Eye (tissue), 1 donor: ENCODE measurements at regions not wholly inside any gene's neighbourhood (a gene's known extent, or its start where the extent isn't known, plus 50 kb on each side); places are given as distances from the start of the nearest gene placed in this dataset.
"Not testable (repeated sequence)": the region's sequence is repeated elsewhere in the genome, so short reads cannot be mapped to it uniquely, and the experiment has no call there.

ENCODE experiments used
- DNase-seq: peaks from one replicate; pipeline ENCODE4 v3.0.0-alpha.2; 2015

DNA sequence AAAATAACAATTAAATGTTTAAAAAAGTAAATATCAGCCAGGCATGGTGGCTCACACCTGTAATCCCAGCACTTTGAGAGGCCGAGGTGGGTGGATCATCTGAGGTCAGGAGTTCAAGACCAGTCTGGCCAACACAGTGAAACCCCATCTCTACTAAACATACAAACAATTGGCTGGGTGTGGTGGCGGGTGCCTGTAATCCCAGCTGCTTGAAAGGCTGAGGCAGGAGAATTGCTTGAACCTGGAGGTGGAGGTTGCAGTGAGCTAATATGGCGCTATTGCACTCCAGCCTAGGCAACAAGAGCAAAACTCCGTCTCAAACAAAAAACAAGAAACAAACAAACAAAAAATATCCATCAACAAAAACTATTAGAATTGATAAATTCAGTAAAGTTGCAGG is 77.5 kb downstream of the SNX5 start:
- not testable (repeated sequence) for DNase-seq

DNA sequence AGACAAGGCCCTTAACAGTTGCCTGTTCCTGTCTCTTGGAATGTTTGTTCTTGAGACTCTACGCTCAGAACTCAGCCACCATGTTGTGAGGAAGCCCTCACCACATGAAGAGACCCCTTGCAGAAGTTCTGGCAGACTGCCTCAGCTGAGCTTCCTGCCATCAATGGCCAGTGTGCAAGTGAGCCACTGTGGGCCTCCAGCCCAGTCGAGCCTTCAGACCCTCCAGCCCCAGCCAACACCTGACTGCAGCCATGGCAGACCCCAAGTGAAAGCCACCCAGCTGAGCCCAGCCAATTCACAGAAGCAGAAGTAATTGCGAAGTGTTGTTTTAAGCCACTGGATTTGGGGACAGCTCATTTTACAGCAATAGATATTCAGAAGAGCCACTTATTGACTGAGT is 78.3 kb downstream of the SNX5 start:
- DNase-seq, result no peak

DNA sequence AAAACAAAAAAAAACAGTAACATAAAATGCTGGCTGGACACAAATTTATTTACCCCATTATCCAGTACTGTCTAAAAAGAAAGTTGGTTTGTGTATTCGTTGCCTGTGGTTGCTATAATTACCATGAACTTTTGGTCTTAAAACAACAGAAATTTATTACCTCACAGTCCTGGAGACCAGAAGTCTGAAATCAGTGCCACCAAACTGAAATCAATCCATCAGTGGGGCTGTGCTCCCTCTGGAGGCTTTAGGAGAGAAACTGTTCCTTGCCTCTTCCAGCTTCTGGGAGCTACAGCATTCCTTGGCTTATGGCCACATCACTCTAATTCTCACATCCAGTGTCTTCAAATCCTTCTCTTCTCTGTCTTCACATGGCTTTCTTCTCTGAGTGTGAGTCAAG is 79.4 kb downstream of the SNX5 start:
- no peak for DNase-seq

DNA sequence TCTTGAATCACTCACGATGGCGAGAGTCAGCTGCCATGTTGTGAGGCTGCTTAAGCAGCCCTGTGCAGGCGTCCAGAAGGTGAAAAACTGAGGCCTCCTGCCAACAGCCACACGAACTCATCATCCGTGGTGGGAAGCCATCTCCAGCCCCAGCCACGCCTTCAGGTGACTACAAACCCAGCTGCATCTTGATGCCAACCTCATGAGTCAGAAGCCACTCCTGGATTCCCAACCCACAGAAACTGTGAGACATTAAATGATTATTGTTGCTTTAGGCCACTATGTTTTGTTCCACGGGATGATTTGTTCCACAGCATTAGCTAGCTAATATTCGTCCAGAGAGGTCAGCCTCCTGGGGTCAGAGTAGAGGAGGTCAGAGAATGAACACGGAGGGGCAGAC is 80.5 kb downstream of the SNX5 start:
- no peak for DNase-seq

DNA sequence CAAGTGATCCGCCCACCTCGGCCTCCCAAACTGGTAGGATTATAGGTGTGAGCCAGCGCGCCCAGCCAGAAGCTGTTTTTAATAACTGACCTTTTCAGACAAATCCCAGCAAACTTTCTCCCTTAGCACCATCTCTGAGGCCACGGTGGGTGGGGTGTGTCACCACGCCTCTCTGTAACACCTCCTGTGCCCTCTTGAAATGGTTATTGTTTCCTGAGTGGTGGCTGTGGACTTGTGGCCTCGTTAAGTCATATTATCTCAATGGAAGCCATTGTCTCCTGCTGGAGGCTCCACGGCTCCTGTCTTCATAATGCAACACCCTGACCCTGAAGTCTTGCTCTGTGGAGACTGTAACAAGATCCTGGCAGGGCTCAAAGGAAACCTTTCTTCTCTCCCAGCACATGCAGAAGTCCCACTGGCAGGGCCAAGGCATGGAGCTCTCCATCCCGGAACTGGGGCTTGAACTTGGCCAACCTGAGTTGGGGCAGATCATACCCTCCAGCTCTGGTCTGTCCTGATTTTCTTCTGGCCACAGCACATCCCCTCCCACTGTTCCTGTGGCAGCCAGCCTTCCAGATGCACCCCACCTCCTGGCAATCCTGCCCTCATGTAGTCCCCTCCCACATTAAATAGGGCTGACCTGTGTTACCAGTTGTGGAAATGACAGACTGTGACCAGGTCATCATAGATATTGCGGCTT is 81.1 kb downstream of the SNX5 start:
- no peak for DNase-seq

DNA sequence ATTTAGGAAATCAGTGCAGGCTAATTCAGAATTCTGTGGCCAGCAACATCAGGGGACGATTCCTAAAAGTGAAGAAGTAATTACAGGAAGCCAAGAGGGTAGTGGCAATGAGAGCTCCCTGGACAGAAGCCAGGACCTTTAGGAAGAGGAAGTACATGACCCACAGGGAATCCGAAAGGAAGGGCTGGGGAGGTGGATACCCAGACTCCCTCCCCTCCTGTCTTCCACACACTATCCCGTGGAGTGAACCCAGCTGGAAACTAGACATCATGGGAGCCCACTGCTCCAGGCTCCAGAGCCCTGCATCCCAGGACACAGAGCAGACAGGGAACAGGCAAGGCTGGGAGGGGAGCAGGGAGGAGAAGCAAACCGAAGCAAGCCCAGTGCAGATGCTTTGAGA is 83.0 kb downstream of the SNX5 start:
- DNase-seq, result no peak

DNA sequence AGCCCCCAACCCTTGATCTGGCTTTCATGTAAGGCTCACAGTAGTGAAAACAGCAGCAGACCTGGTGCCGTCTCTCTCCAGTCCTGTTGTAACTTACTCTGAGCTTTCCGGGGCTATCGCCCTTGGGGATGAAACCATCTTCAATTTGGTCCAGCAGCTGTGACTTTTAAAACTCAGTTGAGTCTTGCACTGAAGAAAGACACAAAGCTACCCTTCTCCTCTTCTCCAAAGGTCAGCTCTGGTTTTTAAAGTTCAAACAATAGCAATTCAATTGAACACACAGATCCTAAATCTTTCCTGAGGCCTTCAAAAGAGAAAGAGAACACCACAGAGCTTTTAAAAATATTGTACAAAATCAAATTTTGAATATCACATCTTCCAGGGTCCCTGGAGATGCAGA is 83.5 kb downstream of the SNX5 start:
- DNase-seq, result no peak

DNA sequence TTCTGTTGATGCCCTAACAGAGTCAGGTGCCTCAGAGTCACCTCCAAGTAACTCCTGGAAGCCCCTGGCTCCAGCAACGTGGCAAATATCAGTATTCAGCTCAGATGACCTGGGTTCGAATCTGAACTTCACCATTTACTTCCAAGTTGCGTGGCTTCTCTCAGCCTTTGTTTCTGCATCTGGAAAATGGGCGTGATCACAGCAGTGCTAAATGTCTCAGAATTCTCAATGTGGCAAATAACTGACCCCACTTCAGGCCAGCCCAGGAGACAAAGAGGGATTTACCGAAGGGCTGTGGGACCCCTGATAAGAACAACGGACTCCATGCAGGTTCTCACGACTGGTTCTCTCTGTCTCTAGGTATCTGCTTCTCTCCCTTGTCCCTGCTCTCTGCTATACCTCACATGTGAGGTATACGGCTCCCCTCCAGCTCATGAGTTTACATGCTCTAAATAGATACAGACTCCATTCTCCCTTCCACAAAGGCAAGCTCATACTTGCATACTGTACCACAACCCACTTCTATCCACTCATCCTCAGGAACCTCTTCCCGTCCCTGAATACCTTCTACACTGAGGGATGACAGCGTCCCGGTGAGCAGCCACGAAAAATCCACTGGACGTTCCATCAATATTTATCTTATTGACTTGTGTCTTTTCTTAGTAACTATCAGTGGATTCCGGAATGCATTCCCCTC is 84.1 kb downstream of the SNX5 start:
- no peak for DNase-seq

DNA sequence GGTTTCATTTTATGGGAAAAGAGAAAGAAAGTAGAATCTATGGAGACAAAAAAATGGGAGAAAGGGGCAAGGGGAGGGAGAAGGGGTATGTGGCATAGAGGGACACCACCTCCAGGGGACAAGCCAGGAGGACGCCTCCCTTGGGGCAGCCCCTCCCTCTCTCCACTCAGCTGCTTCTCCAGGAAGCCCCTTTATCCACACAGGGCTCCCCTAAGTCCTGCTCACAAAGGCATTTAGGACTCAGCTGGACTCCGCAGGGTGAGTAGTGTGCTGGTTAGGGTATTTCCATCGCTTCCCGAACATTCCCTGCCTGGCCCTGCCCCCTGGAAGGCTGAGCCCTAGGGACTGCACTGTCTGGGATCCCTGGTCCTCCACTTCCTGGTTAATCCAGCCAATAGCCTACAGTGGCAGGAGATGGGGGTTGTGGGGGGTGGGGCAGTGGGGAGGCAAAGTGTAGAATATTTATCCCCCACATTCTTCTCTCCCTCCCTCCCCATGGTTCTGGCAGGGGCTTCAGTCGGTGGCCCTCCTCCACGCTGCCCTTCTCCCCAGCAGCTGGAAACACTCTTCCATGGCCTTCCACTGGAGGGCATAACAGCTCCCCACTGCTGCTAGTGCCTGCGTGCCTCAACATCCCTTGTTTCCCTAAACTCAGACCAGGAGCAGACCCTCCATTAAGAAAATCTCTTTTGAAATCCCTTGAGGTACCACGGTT is 84.8 kb downstream of the SNX5 start:
- DNase-seq, result no peak

DNA sequence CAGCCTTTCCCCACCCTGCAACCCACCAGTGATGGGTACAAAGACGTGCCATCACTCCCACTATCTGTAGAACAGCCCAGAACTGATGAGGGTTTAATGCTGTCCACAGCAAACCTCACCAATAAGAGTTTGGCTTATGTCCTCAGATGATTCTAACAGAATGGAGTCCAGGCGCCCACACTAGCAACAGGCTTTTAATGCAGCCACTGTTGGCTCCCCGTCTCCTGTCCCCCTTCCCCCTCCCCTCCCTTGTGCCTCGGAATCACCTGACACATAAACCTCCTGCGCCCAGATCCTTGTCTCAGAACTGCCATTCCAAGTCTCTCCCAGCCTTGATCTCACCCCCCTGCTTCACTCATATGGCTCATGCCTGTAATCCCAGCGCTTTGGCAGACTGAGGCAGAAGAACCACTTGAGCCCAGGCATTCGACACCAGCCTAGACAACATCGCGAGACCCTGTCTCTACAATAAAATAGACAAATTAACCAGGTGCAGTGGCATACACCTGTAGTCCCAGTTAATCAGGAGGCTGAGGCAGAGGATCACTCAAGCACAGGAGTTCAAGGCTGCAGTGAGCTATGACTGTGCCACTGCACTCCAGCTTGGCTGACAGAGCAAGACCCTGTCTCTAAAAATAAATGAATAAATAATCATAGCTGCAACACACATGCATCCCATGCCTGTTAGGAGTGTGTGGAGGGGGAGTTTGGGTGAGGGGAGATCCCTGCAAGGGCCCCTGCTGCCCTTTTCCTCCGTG is 85.6 kb downstream of the SNX5 start:
- DNase-seq, result no peak

DNA sequence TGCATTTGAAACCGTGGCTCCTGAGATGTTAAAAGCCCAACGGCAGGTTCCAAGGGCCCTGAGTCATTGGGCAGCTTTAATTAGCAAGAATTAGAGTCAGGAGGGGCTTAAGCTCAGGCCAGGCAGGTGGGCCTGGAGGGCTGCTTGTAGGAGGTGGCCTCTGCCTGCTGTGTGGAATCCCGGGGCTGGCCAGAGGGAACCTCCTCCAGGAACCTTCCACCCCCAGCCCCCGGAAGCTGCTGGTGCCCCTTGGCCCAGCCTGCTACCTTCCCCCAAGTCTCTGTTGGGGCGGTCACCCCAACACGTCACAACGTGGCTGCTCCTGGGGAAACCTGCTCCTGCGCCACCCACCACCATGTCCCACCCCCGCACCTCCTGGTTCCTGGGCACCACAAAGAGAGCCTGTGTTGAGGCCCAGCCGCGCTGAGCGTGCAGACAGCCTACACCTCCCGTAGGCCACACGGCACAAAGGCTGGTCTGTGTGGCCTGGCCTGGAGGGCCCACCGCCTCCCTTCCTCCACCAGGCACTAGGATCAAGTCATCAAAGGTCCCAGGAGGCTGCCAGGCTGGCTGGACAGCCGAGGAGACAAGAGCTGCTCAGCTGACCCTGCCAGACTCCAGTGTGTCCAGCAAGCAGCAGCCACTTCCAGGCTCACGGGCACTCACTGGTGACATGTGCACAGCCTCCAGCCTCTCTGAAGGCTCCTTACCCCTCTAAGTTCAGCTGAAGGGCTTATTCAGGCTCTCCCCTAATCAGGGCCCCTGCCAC is 86.3 kb downstream of the SNX5 start:
- DNase-seq, result no peak

DNA sequence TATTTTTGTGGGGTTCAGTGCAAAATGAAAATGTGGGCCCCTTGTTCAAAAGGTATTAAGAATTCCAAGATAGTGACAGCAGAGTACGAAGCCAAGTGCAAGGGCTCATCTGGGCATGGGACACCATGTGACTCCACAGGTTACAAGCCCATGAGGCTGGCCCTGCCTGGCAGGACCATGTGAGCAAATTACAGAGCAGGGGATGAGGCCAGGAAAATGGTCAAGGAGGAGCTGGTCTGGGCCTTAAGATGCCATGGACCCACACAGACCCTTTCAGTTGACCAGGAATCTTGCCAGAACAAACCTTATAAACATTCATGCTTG is 86.9 kb downstream of the SNX5 start:
- DNase-seq, result no peak

DNA sequence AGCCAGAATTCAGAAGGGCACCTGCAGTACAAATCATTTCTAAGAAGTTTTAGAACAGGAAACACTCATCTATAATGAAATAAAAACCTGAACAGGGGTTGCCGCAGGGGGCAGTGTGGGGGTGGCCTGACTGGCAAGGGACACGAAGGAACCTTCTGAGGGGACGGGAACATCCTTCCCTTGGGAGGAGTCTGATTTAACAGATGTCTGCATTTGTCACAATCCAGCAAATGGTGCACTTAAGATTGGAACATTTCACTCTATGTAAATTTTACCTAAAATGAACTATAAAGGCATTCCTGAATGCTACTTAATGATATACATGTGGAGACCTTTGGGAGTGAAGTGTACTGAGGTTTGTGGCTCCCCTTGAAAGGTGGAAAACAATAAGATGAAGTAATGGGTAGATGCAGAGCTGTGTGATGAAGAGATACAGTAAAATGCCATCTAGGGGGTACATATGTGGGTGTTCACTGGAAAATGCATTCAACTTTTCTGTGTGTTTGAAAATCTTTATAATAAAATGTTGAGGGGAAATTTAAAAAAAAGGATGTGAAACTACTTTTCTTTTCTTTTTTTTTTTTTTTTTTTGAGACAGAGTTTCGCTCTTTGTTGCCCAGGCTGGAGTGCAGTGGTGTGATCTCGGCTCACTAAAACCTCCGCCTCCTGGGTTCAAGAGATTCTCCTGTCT is 89.5 kb downstream of the SNX5 start:
- DNase-seq, result no peak

DNA sequence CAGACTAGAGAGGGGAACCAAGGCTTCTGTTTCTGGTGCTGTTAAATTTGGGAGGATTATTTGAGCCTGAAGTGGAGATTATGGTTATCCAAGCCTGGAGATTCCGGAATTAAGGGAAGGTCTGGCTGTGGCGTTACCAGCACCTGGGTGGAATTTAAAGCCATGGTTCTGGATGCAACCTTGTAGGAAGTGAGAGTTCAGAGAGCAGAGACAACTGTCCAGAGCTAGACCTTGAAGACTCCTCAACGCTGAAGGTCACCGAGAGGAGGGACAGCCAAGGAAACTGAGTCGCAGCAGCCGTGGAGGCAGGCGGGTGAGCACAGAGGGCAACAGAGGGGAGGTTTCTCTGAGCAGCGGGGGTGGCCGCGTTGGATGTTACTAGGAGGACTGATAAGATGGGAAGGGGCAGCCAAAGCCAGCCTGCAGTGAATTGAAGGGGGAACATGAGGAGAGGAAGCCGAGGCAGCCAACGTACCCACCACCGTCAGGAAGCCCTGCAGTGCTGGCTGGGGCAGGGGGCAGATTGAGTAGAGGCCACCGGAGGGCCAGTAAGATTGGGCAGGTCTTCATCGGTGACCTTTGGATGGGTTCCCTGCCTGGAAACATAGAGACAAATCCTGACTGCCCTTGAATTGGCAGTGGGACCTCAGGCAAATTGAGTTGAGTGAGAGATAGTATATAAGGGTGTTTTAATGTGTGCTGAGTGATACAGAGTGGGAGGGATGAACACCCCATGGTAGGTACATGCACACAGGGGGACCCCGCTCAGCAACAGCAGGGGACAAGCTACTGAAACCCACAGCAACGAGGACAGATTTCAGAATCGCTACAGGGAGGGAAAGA is 90.3 kb downstream of the SNX5 start:
- DNase-seq, result no peak

DNA sequence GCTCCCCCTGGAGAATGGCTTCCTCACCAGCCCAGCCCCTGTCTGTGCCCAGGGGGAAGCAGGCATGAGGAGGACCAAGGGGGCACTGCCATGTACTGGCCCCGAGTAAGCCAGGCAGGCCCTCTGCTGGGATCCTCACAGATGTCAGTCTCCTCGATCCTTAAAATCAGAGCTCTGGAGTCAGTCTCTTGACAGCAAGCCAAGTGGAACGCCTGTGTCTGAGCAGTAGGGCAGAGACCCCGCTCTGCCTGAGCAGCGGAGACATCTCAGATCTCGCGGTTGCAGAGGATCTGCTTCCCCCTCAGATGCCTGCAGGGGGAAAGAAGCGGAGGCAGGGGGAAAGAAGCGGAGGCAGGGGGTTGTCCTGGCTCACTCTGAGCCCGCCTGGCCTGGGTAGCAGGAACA is 92.6 kb downstream of the SNX5 start:
- peak; percentile 67 for DNase-seq

DNA sequence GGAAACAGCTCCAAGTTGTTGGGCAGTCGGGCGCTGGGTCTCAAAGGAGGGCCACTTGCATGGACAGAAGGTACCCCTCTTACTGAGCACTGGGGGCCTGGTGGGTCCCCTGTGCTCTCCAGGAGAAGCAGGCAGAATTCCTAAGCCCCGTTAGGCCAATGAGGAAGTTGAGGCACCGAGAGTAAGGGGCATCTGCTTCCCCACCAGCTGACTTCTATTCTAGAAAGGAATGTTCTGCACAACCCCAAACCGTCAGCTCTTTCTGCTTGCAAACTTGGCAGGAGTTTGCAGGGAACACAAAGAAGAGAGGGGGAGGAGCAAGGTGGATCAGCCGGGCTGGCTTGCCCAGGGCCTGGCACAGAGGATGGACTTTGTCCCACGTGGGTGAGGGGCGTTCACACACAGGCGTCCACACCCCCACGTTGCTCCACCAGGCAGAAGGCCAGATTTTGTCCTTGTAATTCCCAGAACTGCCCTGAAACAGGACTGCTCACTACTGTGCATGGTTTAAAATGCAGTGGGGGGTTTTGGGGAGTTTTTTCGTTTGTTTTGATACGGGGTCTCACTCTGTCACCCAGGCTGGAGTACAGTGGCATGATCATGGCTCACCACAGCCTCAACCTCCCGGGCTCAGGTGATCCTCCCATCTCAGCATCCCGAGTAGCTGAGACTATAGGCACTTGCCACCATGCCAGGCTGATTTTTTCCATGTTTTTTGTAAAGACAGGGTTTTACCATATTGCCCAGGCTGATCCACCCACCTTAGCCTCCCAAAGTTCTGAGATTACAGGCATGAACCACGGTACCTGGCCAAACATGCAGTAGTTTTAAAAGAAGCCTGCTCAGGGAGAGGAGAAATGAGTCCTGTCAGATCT is 93.3 kb downstream of the SNX5 start:
- peak; percentile 64 for DNase-seq

DNA sequence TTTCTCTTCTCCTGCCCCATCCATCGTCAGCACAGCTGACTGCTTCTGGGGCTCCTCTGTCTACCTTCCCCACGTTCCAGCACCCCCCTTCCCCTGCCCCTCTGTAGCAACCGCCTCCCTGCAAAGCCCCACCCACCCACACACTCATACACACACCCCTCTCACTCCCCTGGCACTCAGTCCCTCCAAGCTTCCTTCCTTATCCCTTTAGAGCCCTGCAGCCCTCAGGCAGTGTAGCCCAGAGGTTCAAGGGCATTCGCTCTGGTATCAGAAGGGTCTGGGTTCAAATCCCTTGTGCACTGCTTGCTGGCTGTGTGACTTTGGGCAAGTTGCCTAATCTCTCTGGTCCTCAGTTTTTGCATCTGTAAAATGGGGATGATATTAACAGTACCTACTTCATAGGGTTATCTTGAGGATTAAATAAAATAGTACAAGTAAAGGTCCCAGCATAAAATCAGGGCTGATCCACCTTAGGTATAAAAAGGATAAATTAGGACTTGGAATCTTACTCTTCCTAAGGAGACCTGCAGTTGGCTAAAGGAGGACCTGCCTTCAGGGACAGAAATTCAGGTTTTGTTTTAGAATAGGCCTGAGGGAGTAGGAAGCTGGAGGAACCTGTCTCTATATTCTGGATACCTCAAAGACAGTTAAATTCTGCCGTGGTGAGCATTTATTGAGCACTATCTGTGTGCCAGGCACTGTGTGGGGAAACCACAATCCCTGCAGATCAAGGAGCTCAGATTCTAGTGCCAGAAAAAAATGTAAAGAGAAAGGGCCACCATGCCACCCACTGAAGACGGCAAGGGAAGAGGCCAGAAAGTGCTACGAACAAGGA is 94.1 kb downstream of the SNX5 start:
- no peak for DNase-seq

DNA sequence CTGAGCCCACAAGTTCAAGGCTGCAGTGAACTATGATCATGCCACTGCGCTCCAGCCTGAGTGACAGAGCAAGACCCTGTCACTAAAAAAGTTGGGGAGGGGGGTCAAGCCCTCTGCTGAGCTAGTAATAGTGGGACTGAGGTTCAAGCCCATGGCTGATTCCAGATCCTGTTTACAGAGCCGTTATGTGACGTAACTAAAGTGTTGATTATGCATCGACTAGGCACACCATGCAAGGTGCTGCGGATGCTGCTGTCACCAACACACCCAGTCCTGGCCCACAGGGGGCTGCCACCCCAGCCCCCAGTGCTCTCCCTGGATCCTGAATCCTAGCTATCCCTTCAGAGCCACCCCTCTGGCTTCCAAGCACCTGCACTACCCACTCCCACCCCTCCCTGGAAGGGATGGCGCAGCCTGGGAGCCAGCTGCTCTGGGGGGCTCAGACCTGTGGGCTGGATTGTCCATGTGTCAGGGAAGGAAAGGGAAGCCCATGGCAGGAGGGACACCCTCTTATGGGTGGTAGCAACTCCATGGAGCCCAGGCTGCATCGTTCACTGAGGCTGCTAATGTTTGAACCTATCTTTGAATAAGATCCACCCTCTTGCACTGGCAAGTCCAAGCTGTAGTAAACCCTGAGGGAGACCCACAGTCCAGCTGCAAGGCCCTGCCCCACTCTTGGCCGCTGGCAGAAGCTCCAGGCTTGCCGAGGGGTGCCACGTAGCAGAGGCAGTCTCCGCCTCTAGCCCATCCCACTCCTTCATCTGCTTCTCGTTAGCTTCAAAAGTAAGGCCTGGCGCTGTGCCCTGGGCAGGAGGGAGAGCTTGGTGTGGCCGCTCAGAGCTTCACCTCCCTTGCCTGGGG is 95.0 kb downstream of the SNX5 start:
- peak; percentile 92 for DNase-seq
